CD4-positive, alpha-beta memory T cell (primary cell): ENCODE measurements at regions not wholly inside any gene's neighbourhood (a gene's known extent, or its start where the extent isn't known, plus 50 kb on each side); places are given as distances from the start of the nearest gene placed in this dataset.

Experiments
- CTCF ChIA-PET: fragments of 350-600 bp; sonication (Branson Sonifier 250); formaldehyde crosslinking; loops from one replicate; lab custom pipeline; 2021; ENCODE audit warnings: inconsistent platforms; ENCODE audit not compliant: partially characterized antibody; lab: Charles Lee
- POLR2A ChIA-PET: fragments of 350-600 bp; sonication (Branson Sonifier 250); formaldehyde crosslinking; loops from one replicate; lab custom pipeline; 2021; ENCODE audit not compliant: partially characterized antibody; lab: Charles Lee
- DNase-seq, 5 donors: peaks; one replicate each; pipeline versions ENCODE4 v3.0.0 to v3.0.0-alpha.2; 2020 to 2022; ENCODE audit warnings: mixed read lengths in 1 of 5
- H3K27ac ChIP-seq: one replicate; pipeline ENCODE4 v1.7.0; 2013; ENCODE audit warnings: low read depth, low read length
- H3K27me3 ChIP-seq: 2 replicates; pipeline ENCODE4 v1.7.0; 2013; ENCODE audit warnings: mild to moderate bottlenecking, low read length, moderate library complexity; ENCODE audit not compliant: insufficient read depth
- H3K36me3 ChIP-seq: 2 replicates; pipeline ENCODE4 v1.7.0; 2013; ENCODE audit warnings: mild to moderate bottlenecking, low read length, moderate library complexity; ENCODE audit not compliant: insufficient read depth
- H3K4me1 ChIP-seq: 2 replicates; pipeline ENCODE4 v1.7.0; 2013; ENCODE audit warnings: mild to moderate bottlenecking, low read length, moderate library complexity; ENCODE audit not compliant: insufficient read depth
- H3K4me3 ChIP-seq, 2 donors: one replicate each; pipeline ENCODE4 v1.7.0; 2013; ENCODE audit warnings: low read length in 2 of 2, mild to moderate bottlenecking in 1 of 2
- H3K9me3 ChIP-seq, 2 donors: one replicate each; pipeline ENCODE4 v1.7.0; 2013; ENCODE audit warnings: low read length in 2 of 2, control low read depth in 1 of 2; ENCODE audit not compliant: control insufficient read depth in 1 of 2
- H3K27ac Mint-ChIP-seq, 7 donors: one replicate each; pipeline ENCODE4 v1.8.0; 2020 to 2021; ENCODE audit warnings: mixed read lengths in 7 of 7, mild to moderate bottlenecking in 6 of 7, inconsistent platforms in 3 of 7, moderate library complexity in 3 of 7
- H3K27me3 Mint-ChIP-seq, 2 donors: one replicate each; pipeline ENCODE4 v1.8.0; 2020 to 2021; ENCODE audit warnings: mixed read lengths in 2 of 2
- H3K36me3 Mint-ChIP-seq, 2 donors: one replicate each; pipeline ENCODE4 v1.8.0; 2020 to 2021; ENCODE audit warnings: mixed read lengths in 2 of 2, inconsistent platforms in 1 of 2, mild to moderate bottlenecking in 1 of 2
- H3K4me1 Mint-ChIP-seq, 4 donors: one replicate each; pipeline ENCODE4 v1.8.0; 2020 to 2021; ENCODE audit warnings: mixed read lengths in 4 of 4, mild to moderate bottlenecking in 1 of 4
- H3K4me3 Mint-ChIP-seq, 8 donors: one replicate each; pipeline ENCODE4 v1.8.0; 2020 to 2021; ENCODE audit warnings: mixed read lengths in 8 of 8, mild to moderate bottlenecking in 7 of 8, moderate library complexity in 6 of 8, inconsistent platforms in 3 of 8
- H3K9me3 Mint-ChIP-seq, 8 donors: one replicate each; pipeline ENCODE4 v1.8.0; 2020 to 2021; ENCODE audit warnings: mixed read lengths in 8 of 8, mild to moderate bottlenecking in 5 of 8, inconsistent platforms in 3 of 8, moderate library complexity in 1 of 8
- intact Hi-C: fragments of 100-400 bp; cut with micrococcal nuclease; formaldehyde crosslinking; loops from one replicate; pipeline ENCODE4 v1.15.1; 2023

GRCh38 chr4:106767991-106768390 is 268.1 kb downstream of the DKK2 start:
- Histone ChIP-seq H3K36me3 (no peaks in the 10 kb centered on the region), H3K4me1 (no peaks in the 10 kb centered on the region), H3K9me3 (no peaks in the 10 kb centered on the region), H3K4me3 (no peak overlapping the region), H3K27ac (no peak overlapping the region), H3K27me3 (no peaks in the 10 kb centered on the region)
- Mint-ChIP-seq H3K27ac (no peak overlapping the region), H3K9me3 (peaks cover 0 to 11% (median 2%) of the 10 kb centered on the region in 8 donors), H3K4me1 (no peaks in the 10 kb centered on the region), H3K27me3 (no peaks in the 10 kb centered on the region), H3K36me3 (no peaks in the 10 kb centered on the region), H3K4me3 (no peak overlapping the region)
- no peak for DNase-seq
- CTCF ChIA-PET: no interaction called here
- POLR2A ChIA-PET: no interaction called here
- intact Hi-C loops: no loop called here

- Histone ChIP-seq H3K27ac (no peak overlapping the region), H3K4me1 (no peaks in the 10 kb centered on the region), H3K4me3 (no peak overlapping the region), H3K36me3 (no peaks in the 10 kb centered on the region), H3K27me3 (no peaks in the 10 kb centered on the region), H3K9me3 (no peaks in the 10 kb centered on the region)
- H3K9me3 Mint-ChIP-seq: peaks cover 0 to 8% (median under 1%) of the 10 kb centered on the region in 8 donors
- intact Hi-C loops: no loop called here
- H3K36me3 Mint-ChIP-seq: no peaks in the 10 kb centered on the region
- H3K27me3 Mint-ChIP-seq: no peaks in the 10 kb centered on the region
- CTCF ChIA-PET: no interaction called here
- H3K4me1 Mint-ChIP-seq: no peaks in the 10 kb centered on the region
- POLR2A ChIA-PET: no interaction called here
- no peak overlapping the region for H3K4me3 Mint-ChIP-seq
- no peak for DNase-seq
- no peak overlapping the region for H3K27ac Mint-ChIP-seq
Observed at GRCh38 chr4:106766519-106766918, 269.6 kb downstream of the DKK2 start.

GRCh38 chr4:106764774-106765173 is 271.3 kb downstream of the DKK2 start:
- no peak for DNase-seq
- POLR2A ChIA-PET: no interaction called here

GRCh38 chr4:106762666-106763443 is 273.3 kb downstream of the DKK2 start:
- no peaks in the 10 kb centered on the region for H3K4me1 Mint-ChIP-seq
- ChIA-PET CTCF (no interaction called here), POLR2A (no interaction called here)
- intact Hi-C loops: no loop called here
- H3K9me3 Mint-ChIP-seq: peaks cover 0 to 2% (median 0%) of the 10 kb centered on the region in 8 donors
- H3K4me3 Mint-ChIP-seq: no peak overlapping the region
- H3K36me3 Mint-ChIP-seq: no peaks in the 10 kb centered on the region
- Histone ChIP-seq H3K4me1 (no peaks in the 10 kb centered on the region), H3K9me3 (no peaks in the 10 kb centered on the region), H3K27me3 (no peaks in the 10 kb centered on the region), H3K36me3 (no peaks in the 10 kb centered on the region), H3K27ac (no peak overlapping the region), H3K4me3 (no peak overlapping the region)
- no peak overlapping the region for H3K27ac Mint-ChIP-seq
- DNase-seq: no peak
- no peaks in the 10 kb centered on the region for H3K27me3 Mint-ChIP-seq

More at GRCh38 chr4:106764774-106765173, 271.3 kb downstream of the DKK2 start:
- Histone ChIP-seq H3K27ac (no peak overlapping the region), H3K27me3 (no peaks in the 10 kb centered on the region), H3K36me3 (no peaks in the 10 kb centered on the region), H3K4me3 (no peak overlapping the region), H3K9me3 (no peaks in the 10 kb centered on the region), H3K4me1 (no peaks in the 10 kb centered on the region)
- no peak overlapping the region for H3K27ac Mint-ChIP-seq
- no peaks in the 10 kb centered on the region for H3K27me3 Mint-ChIP-seq
- H3K4me1 Mint-ChIP-seq: no peaks in the 10 kb centered on the region
- H3K4me3 Mint-ChIP-seq: no peak overlapping the region
- H3K36me3 Mint-ChIP-seq: no peaks in the 10 kb centered on the region
- intact Hi-C loops: no loop called here
- CTCF ChIA-PET: no interaction called here
- H3K9me3 Mint-ChIP-seq: peaks cover 0 to 6% (median 0%) of the 10 kb centered on the region in 8 donors

- H3K27ac Mint-ChIP-seq: no peak overlapping the region
- H3K4me3 Mint-ChIP-seq: no peak overlapping the region
- no peaks in the 10 kb centered on the region for H3K9me3 ChIP-seq
- DNase-seq: no peak
- no peak overlapping the region for H3K27ac ChIP-seq
- H3K27me3 Mint-ChIP-seq: no peaks in the 10 kb centered on the region
- intact Hi-C loops: no loop called here
- no peaks in the 10 kb centered on the region for H3K36me3 Mint-ChIP-seq
- H3K9me3 Mint-ChIP-seq: peaks cover 0 to 5% (median 3%) of the 10 kb centered on the region in 8 donors
- POLR2A ChIA-PET: no interaction called here
- CTCF ChIA-PET: no interaction called here
- no peaks in the 10 kb centered on the region for H3K36me3 ChIP-seq
- H3K4me1 ChIP-seq: no peaks in the 10 kb centered on the region
- H3K27me3 ChIP-seq: no peaks in the 10 kb centered on the region
- H3K4me3 ChIP-seq: no peak overlapping the region
- no peaks in the 10 kb centered on the region for H3K4me1 Mint-ChIP-seq
Observed at GRCh38 chr4:106753426-106753825, 282.7 kb downstream of the DKK2 start.

- Mint-ChIP-seq H3K27me3 (no peaks in the 10 kb centered on the region), H3K27ac (no peak overlapping the region), H3K36me3 (no peaks in the 10 kb centered on the region), H3K9me3 (peaks cover 0 to 15% (median 5%) of the 10 kb centered on the region in 8 donors), H3K4me1 (no peaks in the 10 kb centered on the region), H3K4me3 (no peak overlapping the region)
- Histone ChIP-seq H3K27me3 (no peaks in the 10 kb centered on the region), H3K36me3 (no peaks in the 10 kb centered on the region), H3K4me1 (no peaks in the 10 kb centered on the region), H3K9me3 (no peaks in the 10 kb centered on the region), H3K27ac (no peak overlapping the region), H3K4me3 (no peak overlapping the region)
- DNase-seq: no peak
- intact Hi-C loops: no loop called here
- ChIA-PET CTCF (no interaction called here), POLR2A (no interaction called here)
Observed at GRCh38 chr4:106746451-106746850, 289.7 kb downstream of the DKK2 start.

- H3K4me1 ChIP-seq: no peaks in the 10 kb centered on the region
- Mint-ChIP-seq H3K27ac (no peak overlapping the region), H3K9me3 (peaks cover 0 to 6% (median under 1%) of the 10 kb centered on the region in 8 donors), H3K4me1 (no peaks in the 10 kb centered on the region), H3K4me3 (no peak overlapping the region), H3K36me3 (no peaks in the 10 kb centered on the region), H3K27me3 (no peaks in the 10 kb centered on the region)
- no peak overlapping the region for H3K4me3 ChIP-seq
- H3K9me3 ChIP-seq: no peaks in the 10 kb centered on the region
- no peaks in the 10 kb centered on the region for H3K36me3 ChIP-seq
- H3K27me3 ChIP-seq: no peaks in the 10 kb centered on the region
- intact Hi-C loops: no loop called here
- CTCF ChIA-PET: no interaction called here
- no peak overlapping the region for H3K27ac ChIP-seq
- no peak for DNase-seq
- POLR2A ChIA-PET: no interaction called here
Observed at GRCh38 chr4:106738121-106738520, 298.0 kb downstream of the DKK2 start.
